Parathyroid adenoma (tissue), 2 donors: ENCODE measurements at regions not wholly inside any gene's neighbourhood (a gene's known extent, or its start where the extent isn't known, plus 50 kb on each side); places are given as distances from the start of the nearest gene placed in this dataset.
"Not testable (repeated sequence)": the region's sequence is repeated elsewhere in the genome, so short reads cannot be mapped to it uniquely, and the experiment has no call there.

Experiments used
- H2AFZ ChIP-seq: fragments of 300-600 bp; sonication (generic); one replicate; pipeline ENCODE4 v1.7.0; 2017; ENCODE audit warnings: antibody characterized with exemption, mild to moderate bottlenecking
- H3K27ac ChIP-seq: fragments of 300-600 bp; sonication (generic); one replicate; pipeline ENCODE4 v1.7.0; 2017
- H3K27me3 ChIP-seq: fragments of 300-600 bp; sonication (generic); one replicate; pipeline ENCODE4 v1.7.0; 2017; ENCODE audit warnings: low read length; ENCODE audit not compliant: control insufficient read depth, insufficient read depth
- H3K36me3 ChIP-seq: fragments of 300-600 bp; sonication (generic); one replicate; pipeline ENCODE4 v1.7.0; 2017; ENCODE audit warnings: low read length; ENCODE audit not compliant: control insufficient read depth, insufficient read depth
- H3K4me1 ChIP-seq: fragments of 300-600 bp; sonication (generic); one replicate; pipeline ENCODE4 v1.7.0; 2017; ENCODE audit warnings: control low read depth
- H3K4me2 ChIP-seq: fragments of 300-600 bp; sonication (generic); one replicate; pipeline ENCODE4 v1.7.0; 2017; ENCODE audit warnings: low read length
- H3K4me3 ChIP-seq: fragments of 300-600 bp; sonication (generic); one replicate; pipeline ENCODE4 v1.7.0; 2017; ENCODE audit warnings: low read depth, low read length
- H3K79me2 ChIP-seq: fragments of 300-600 bp; sonication (generic); one replicate; pipeline ENCODE4 v1.7.0; 2017; ENCODE audit warnings: control low read depth
- H3K9ac ChIP-seq: fragments of 300-600 bp; sonication (generic); one replicate; pipeline ENCODE4 v1.7.0; 2017; ENCODE audit warnings: mild to moderate bottlenecking
- H3K9me3 ChIP-seq: fragments of 300-600 bp; sonication (generic); one replicate; pipeline ENCODE4 v1.7.0; 2017; ENCODE audit warnings: low read length; ENCODE audit not compliant: control insufficient read depth
- CTCF ChIP-seq: fragments of 300-600 bp; sonication (generic); IDR thresholded peaks from one replicate; pipeline ENCODE4 v1.7.0; 2017; ENCODE audit warnings: antibody characterized with exemption, mild to moderate bottlenecking
- donor health status: primary hyperparathyroidism.

- no peaks in the 10 kb centered on the region for H3K27me3 ChIP-seq
- no peak overlapping the region for H3K4me3 ChIP-seq
- no peak for TF ChIP-seq CTCF
Measured at GRCh38 chr10:118958984-118959925, 70.3 kb upstream of the NANOS1 start.

GRCh38 chr10:118960157-118961090 lies 69.1 kb upstream of the NANOS1 start:
- H3K4me3 ChIP-seq = no peak overlapping the region
- TF ChIP-seq CTCF = no peak
- no peaks in the 10 kb centered on the region for H3K4me1 ChIP-seq
- H3K9me3 ChIP-seq = no peaks in the 10 kb centered on the region
- H3K4me2 ChIP-seq = no peak overlapping the region
- H3K36me3 ChIP-seq = no peaks in the 10 kb centered on the region
- no peak overlapping the region for H2AFZ ChIP-seq
- no peaks in the 10 kb centered on the region for H3K27me3 ChIP-seq
- no peak overlapping the region for H3K9ac ChIP-seq
- H3K27ac ChIP-seq = no peak overlapping the region
- no peaks in the 10 kb centered on the region for H3K79me2 ChIP-seq

More at GRCh38 chr10:118958984-118959925, 70.3 kb upstream of the NANOS1 start:
- H3K9me3 ChIP-seq = no peaks in the 10 kb centered on the region
- no peaks in the 10 kb centered on the region for H3K36me3 ChIP-seq
- no peak overlapping the region for H2AFZ ChIP-seq
- H3K4me2 ChIP-seq = no peak overlapping the region
- no peak overlapping the region for H3K9ac ChIP-seq
- H3K27ac ChIP-seq = no peak overlapping the region
- H3K79me2 ChIP-seq = no peaks in the 10 kb centered on the region
- H3K4me1 ChIP-seq = no peaks in the 10 kb centered on the region

DNA sequence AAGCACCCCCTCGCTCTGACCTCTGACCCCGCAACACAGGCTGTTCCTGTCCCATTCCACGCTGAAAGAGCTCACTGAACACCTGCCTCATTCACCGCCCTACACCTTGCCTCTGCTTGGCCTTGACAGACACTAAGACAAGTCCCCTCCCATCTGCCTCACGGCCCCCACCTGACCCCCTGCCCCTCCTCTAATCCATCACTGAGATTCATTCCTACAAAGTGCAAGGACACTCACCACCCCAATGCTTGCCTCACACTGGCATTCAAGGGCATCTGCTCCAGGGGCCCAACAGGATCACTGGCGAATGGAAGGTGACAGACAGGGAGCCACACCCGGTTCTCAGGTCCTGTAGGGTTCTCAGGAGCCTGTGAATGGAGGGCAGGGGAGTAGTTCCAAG lies 68.1 kb upstream of the NANOS1 start:
- Histone ChIP-seq H3K36me3 (no peaks in the 10 kb centered on the region), H3K9me3 (no peaks in the 10 kb centered on the region), H3K4me3 (no peak overlapping the region), H3K9ac (no peak overlapping the region), H3K27ac (no peak overlapping the region), H3K4me2 (no peak overlapping the region), H3K27me3 (no peaks in the 10 kb centered on the region), H3K79me2 (no peaks in the 10 kb centered on the region), H3K4me1 (no peaks in the 10 kb centered on the region), H2AFZ (no peak overlapping the region)
- no peak for TF ChIP-seq CTCF

- H3K4me3 ChIP-seq, H3K9me3 ChIP-seq, H3K27me3 ChIP-seq, H3K27ac ChIP-seq, H2AFZ ChIP-seq, H3K9ac ChIP-seq, H3K36me3 ChIP-seq, H3K4me1 ChIP-seq, H3K79me2 ChIP-seq, H3K4me2 ChIP-seq: not testable (repeated sequence)
Measured at GRCh38 chr10:118962331-118962868, 67.1 kb upstream of the NANOS1 start.

DNA sequence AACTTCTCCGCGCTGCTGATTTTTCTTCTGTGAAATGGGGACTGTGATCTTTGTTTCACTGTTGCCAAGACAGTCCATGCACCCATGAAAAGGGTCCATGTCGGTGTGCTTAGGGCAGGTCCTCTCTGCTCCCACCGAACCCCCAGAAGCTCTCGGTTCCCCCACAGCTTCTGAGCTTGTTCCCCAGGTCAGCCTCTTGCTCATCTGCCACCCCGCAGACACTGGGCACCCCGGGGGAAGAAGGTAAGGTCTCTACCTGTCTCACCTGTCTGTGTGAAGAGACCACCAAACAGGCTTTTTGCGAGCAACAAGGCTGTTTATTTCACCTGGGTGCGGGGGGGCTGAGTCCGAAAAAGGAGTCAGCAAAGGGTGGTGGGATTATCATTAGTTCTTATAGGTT lies 66.2 kb upstream of the NANOS1 start:
- Histone ChIP-seq H3K36me3 (no peaks in the 10 kb centered on the region), H3K9ac (no peak overlapping the region), H2AFZ (no peak overlapping the region), H3K27ac (no peak overlapping the region), H3K4me1 (no peaks in the 10 kb centered on the region), H3K4me3 (no peak overlapping the region), H3K9me3 (no peaks in the 10 kb centered on the region), H3K27me3 (no peaks in the 10 kb centered on the region), H3K4me2 (no peak overlapping the region), H3K79me2 (no peaks in the 10 kb centered on the region)
- TF ChIP-seq CTCF = no peak
